ENCODE measurements at regions not wholly inside any gene's neighbourhood (a gene's known extent, or its start where the extent isn't known, plus 50 kb on each side); places are given as distances from the start of the nearest gene placed in this dataset.
"Not testable (repeated sequence)": the region's sequence is repeated elsewhere in the genome, so short reads cannot be mapped to it uniquely, and the experiment has no call there.

DNA sequence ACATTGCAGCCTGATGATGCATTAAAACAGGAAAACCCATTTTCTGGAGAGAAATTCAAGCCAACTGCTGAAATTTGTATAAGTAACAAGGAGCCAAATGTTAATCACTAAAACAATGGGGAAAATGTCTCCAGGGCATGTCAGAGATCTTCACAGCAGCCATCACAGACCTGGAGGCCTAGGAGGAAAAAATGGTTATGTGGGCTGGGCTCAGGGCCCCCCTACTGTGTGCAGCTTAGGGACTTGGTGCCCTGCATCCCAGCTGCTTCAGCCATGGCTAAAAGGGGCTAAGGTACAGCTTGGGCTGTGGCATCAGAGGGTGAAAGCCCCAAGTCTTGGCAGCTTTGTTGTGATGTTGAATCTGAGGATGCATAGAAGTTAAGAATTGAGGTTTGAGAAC, 479.8 kb downstream of the BCKDHB start:
- no peak overlapping the region for H3K4me3 ChIP-seq (ENCODE audit: low read depth in 1 of 3, low read length in 3 of 3)
- H3K27ac ChIP-seq (ENCODE audit: low read depth in 1 of 2, low read length in 2 of 2), result no peak overlapping the region
- TF ChIP-seq HNF4A (conservative IDR thresholded peaks at IDR 0.05) (no peak), TAF1 (conservative IDR thresholded peaks at IDR 0.05) (no peak)
- H3K9ac ChIP-seq (ENCODE audit: low read depth in 1 of 2, low read length in 2 of 2), result no peak overlapping the region
- H3K36me3 ChIP-seq (ENCODE audit: control insufficient read depth in 4 of 4, insufficient read depth in 3 of 4, low read depth in 1 of 4, low read length in 3 of 4), result no peaks in the 10 kb centered on the region
- H3K27me3 ChIP-seq (ENCODE audit: control insufficient read depth in 4 of 4, insufficient read depth in 4 of 4, low read length in 3 of 4), result no peaks in the 10 kb centered on the region
- DNase-seq (ENCODE audit: low spot score), result no peak
- H3K9me3 ChIP-seq (ENCODE audit: control insufficient read depth in 4 of 4, low read length in 3 of 4), result no peaks in the 10 kb centered on the region
- H3K4me1 ChIP-seq (ENCODE audit: control insufficient read depth in 4 of 4, insufficient read depth in 4 of 4, low read length in 3 of 4), result no peaks in the 10 kb centered on the region

DNA sequence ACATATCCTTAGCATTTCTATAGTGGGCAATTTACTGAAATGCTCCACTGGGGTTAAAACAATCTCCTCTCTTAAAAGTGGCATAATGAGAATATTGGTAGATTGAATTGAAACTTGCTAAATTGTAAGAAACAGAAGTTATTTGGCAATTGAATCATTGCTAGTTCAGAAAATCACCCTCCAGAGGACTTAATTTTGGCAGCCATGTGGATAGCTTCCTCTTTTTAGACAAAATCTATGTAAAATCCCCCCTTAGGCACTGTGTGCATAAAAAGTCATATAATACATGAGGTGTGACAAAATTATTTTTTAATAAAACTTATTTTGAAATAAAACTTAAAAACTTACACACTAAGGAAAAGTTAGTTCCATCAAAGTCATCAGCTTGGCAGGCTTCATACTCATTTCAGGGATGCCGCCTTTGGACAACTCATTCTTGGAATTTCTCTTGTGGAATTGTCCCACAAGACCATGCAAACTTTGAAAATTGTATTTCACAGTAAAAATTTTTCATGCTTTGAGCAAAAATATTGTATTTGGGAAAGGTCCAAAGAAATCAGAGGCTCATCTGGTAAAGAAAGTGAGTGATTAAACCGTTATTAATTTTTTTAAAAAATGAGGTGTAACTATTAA, 473.0 kb downstream of the BCKDHB start:
- Histone ChIP-seq H3K9me3 (ENCODE audit: control insufficient read depth in 4 of 4, low read length in 3 of 4) (no peaks in the 10 kb centered on the region), H3K9ac (ENCODE audit: low read depth in 1 of 2, low read length in 2 of 2) (no peak overlapping the region), H3K27me3 (ENCODE audit: control insufficient read depth in 4 of 4, insufficient read depth in 4 of 4, low read length in 3 of 4) (no peaks in the 10 kb centered on the region), H3K4me1 (ENCODE audit: control insufficient read depth in 4 of 4, insufficient read depth in 4 of 4, low read length in 3 of 4) (no peaks in the 10 kb centered on the region), H3K27ac (ENCODE audit: low read depth in 1 of 2, low read length in 2 of 2) (no peak overlapping the region), H3K4me3 (ENCODE audit: low read depth in 1 of 3, low read length in 3 of 3) (no peak overlapping the region), H3K36me3 (ENCODE audit: control insufficient read depth in 4 of 4, insufficient read depth in 3 of 4, low read depth in 1 of 4, low read length in 3 of 4) (no peaks in the 10 kb centered on the region)
- 91% methylated on average over 2 of the region's 2 CpGs for WGBS
- no peak for DNase-seq (ENCODE audit: low spot score)
- TF ChIP-seq FOXA1 (IDR thresholded peaks at IDR 0.05) (no peak), HNF4G (IDR thresholded peaks at IDR 0.05) (no peak), GABPA (IDR thresholded peaks at IDR 0.05 in 1 of 2, conservative IDR thresholded peaks at IDR 0.05 in 1 of 2) (no peak), RXRA (IDR thresholded peaks at IDR 0.05) (no peak), EGR1 (IDR thresholded peaks at IDR 0.05; ENCODE audit: low read depth in 2 of 2) (no peak), NR2F2 (IDR thresholded peaks at IDR 0.05) (no peak), HNF4A (conservative IDR thresholded peaks at IDR 0.05) (no peak), SP1 (IDR thresholded peaks at IDR 0.05) (no peak), FOXA2 (IDR thresholded peaks at IDR 0.05) (no peak), JUND (IDR thresholded peaks at IDR 0.05) (no peak), RAD21 (IDR thresholded peaks at IDR 0.05) (no peak), TAF1 (conservative IDR thresholded peaks at IDR 0.05) (no peak), YY1 (IDR thresholded peaks at IDR 0.05) (no peak)
- TF ChIP-seq, protein P1, sequence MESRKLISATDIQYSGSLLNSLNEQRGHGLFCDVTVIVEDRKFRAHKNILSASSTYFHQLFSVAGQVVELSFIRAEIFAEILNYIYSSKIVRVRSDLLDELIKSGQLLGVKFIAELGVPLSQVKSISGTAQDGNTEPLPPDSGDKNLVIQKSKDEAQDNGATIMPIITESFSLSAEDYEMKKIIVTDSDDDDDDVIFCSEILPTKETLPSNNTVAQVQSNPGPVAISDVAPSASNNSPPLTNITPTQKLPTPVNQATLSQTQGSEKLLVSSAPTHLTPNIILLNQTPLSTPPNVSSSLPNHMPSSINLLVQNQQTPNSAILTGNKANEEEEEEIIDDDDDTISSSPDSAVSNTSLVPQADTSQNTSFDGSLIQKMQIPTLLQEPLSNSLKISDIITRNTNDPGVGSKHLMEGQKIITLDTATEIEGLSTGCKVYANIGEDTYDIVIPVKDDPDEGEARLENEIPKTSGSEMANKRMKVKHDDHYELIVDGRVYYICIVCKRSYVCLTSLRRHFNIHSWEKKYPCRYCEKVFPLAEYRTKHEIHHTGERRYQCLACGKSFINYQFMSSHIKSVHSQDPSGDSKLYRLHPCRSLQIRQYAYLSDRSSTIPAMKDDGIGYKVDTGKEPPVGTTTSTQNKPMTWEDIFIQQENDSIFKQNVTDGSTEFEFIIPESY (IDR thresholded peaks at IDR 0.05), result no peak
- TF ChIP-seq, protein P2, sequence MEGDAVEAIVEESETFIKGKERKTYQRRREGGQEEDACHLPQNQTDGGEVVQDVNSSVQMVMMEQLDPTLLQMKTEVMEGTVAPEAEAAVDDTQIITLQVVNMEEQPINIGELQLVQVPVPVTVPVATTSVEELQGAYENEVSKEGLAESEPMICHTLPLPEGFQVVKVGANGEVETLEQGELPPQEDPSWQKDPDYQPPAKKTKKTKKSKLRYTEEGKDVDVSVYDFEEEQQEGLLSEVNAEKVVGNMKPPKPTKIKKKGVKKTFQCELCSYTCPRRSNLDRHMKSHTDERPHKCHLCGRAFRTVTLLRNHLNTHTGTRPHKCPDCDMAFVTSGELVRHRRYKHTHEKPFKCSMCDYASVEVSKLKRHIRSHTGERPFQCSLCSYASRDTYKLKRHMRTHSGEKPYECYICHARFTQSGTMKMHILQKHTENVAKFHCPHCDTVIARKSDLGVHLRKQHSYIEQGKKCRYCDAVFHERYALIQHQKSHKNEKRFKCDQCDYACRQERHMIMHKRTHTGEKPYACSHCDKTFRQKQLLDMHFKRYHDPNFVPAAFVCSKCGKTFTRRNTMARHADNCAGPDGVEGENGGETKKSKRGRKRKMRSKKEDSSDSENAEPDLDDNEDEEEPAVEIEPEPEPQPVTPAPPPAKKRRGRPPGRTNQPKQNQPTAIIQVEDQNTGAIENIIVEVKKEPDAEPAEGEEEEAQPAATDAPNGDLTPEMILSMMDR (IDR thresholded peaks at IDR 0.05; ENCODE audit: low read depth, low read length, missing input control), result no peak
- TF ChIP-seq, protein P3, sequence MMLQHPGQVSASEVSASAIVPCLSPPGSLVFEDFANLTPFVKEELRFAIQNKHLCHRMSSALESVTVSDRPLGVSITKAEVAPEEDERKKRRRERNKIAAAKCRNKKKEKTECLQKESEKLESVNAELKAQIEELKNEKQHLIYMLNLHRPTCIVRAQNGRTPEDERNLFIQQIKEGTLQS (IDR thresholded peaks at IDR 0.05), result no peak
- TF ChIP-seq, protein P4, sequence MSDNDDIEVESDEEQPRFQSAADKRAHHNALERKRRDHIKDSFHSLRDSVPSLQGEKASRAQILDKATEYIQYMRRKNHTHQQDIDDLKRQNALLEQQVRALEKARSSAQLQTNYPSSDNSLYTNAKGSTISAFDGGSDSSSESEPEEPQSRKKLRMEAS (IDR thresholded peaks at IDR 0.05), result no peak
- TF ChIP-seq, protein P5, sequence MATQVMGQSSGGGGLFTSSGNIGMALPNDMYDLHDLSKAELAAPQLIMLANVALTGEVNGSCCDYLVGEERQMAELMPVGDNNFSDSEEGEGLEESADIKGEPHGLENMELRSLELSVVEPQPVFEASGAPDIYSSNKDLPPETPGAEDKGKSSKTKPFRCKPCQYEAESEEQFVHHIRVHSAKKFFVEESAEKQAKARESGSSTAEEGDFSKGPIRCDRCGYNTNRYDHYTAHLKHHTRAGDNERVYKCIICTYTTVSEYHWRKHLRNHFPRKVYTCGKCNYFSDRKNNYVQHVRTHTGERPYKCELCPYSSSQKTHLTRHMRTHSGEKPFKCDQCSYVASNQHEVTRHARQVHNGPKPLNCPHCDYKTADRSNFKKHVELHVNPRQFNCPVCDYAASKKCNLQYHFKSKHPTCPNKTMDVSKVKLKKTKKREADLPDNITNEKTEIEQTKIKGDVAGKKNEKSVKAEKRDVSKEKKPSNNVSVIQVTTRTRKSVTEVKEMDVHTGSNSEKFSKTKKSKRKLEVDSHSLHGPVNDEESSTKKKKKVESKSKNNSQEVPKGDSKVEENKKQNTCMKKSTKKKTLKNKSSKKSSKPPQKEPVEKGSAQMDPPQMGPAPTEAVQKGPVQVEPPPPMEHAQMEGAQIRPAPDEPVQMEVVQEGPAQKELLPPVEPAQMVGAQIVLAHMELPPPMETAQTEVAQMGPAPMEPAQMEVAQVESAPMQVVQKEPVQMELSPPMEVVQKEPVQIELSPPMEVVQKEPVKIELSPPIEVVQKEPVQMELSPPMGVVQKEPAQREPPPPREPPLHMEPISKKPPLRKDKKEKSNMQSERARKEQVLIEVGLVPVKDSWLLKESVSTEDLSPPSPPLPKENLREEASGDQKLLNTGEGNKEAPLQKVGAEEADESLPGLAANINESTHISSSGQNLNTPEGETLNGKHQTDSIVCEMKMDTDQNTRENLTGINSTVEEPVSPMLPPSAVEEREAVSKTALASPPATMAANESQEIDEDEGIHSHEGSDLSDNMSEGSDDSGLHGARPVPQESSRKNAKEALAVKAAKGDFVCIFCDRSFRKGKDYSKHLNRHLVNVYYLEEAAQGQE (IDR thresholded peaks at IDR 0.05), result no peak

DNA sequence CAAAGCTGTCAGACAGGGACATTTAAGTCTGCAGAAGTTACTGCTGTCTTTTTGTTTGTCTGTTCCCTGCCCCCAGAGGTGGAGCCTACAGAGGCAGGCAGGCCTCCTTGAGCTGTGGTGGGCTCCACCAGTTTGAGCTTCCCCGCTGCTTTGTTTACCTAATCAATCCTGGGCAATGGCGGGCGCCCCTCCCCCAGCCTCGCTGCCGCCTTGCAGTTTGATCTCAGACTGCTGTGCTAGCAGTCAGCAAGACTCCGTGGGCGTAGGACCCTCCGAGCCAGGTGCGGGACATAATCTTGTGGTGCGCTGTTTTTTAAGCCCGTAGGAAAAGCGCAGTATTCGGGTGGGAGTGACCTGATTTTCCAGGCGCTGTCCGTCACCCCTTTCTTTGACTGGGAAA, 466.8 kb downstream of the BCKDHB start:
- not testable (repeated sequence) for H3K4me1 ChIP-seq (ENCODE audit: control insufficient read depth in 4 of 4, insufficient read depth in 4 of 4, low read length in 3 of 4); H3K27ac ChIP-seq (ENCODE audit: low read depth in 1 of 2, low read length in 2 of 2); H3K27me3 ChIP-seq (ENCODE audit: control insufficient read depth in 4 of 4, insufficient read depth in 4 of 4, low read length in 3 of 4); H3K4me3 ChIP-seq (ENCODE audit: low read depth in 1 of 3, low read length in 3 of 3); H3K9me3 ChIP-seq (ENCODE audit: control insufficient read depth in 4 of 4, low read length in 3 of 4); DNase-seq (ENCODE audit: low spot score); H3K36me3 ChIP-seq (ENCODE audit: control insufficient read depth in 4 of 4, insufficient read depth in 3 of 4, low read depth in 1 of 4, low read length in 3 of 4); H3K9ac ChIP-seq (ENCODE audit: low read depth in 1 of 2, low read length in 2 of 2)
- 62% methylated on average over 15 of the region's 15 CpGs for WGBS
